HG03097 (cell line): ENCODE measurements at regions not wholly inside any gene's neighbourhood (a gene's known extent, or its start where the extent isn't known, plus 50 kb on each side); places are given as distances from the start of the nearest gene placed in this dataset.
"Not testable (repeated sequence)": the region's sequence is repeated elsewhere in the genome, so short reads cannot be mapped to it uniquely, and the experiment has no call there.

Experiments
- ATAC-seq: cut with Tn5 transposase; IDR thresholded peaks from one replicate; pipeline ENCODE4 v1.9.1; 2021; ENCODE audit not compliant: unreplicated experiment, low FRiP score

DNA sequence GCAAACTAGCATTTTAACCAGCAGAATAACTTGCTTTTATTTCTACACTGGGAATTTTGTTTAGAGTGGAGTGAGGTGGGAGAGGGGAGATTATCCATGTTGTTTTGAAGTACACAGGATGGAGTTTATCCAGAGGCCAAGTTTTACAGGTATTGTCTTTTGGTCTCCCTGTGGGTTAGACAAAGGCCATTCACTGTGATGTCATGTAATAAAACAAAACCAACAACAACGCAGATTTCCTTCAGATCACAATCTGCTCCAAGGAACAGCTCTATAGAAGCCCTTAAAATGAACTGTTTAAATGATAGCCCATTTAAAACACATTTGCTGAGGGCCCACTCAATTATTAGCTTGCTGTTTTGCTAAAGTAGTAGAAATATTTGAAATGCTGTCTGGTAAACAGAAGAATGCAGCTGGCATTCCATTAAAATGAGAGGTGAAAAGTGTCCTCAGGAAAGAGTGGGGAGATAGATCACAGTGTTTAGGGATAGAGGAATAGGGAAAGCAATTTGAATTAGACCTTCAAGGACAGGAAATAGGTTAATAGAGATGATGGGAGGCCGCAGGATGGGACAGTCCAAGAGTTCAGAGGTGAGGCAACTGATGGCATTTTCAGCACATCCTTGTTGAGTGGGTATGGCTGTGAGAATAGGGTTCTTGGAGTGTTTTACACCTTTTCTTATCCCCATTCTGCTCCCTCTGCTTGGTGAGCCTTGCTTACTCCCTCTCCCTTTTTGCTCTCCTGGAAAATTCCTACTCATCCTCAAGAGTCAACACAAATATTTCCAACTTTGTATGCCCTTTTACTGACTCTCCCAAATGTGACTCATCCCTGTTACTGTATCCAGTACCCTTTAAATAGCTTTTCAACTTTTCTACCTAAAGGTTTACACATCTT, 140.1 kb upstream of the NR3C1 start:
- ATAC-seq: no peak

DNA sequence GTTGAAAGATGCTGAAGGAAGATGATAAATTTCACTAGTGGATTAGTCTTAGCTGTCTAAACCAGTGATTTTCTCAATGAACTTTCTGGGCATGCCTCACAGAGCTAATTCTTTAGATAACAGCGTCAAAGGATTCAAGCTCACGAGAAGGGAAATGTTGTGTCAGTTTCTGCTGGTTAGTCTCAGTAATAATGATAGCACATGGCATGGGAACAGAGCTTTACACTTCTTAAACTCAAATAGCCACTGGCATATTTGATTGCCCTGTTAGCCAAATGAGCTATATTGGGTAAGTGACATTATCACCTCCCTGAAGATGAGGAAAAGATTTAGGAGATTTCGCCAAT, 139.3 kb upstream of the NR3C1 start:
- ATAC-seq: no peak

DNA sequence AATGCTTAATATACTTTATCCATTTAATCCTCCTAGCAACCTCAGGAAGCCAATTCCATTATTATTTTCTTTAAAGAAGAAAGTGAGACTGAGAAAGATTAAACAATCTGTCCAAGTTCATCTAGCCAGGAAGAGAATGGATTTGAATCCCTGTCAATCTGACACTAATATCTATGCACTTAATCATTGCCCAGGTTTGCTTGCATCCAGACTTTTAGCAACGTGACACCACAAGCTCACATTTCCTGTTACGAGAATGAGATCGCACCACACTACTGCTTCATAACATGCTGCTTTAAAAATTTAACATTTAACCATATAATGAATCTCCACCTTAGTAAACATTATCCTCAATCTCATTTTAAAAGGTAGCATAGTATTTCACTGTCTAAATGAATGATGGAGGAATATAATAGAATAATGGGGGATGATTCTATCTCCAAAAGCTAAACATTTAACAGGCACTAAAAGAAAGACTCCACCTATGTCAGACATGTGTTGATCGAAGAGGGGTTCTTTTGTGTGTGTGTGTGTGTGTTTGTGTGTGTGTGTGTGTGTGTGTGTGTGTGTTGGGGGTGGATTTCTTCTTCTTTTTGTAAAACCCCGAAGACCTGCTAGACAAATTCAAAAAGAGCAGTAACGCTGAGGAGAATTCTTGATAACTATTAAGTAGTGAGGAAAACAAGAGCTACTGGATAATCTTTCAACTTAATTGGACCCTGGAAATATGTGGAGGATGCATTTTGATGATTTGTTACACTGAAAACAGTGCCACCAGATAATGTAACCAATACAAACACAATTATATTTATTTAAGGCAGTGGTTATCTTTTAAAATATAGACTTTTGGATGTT, 138.7 kb upstream of the NR3C1 start:
- ATAC-seq: no peak

DNA sequence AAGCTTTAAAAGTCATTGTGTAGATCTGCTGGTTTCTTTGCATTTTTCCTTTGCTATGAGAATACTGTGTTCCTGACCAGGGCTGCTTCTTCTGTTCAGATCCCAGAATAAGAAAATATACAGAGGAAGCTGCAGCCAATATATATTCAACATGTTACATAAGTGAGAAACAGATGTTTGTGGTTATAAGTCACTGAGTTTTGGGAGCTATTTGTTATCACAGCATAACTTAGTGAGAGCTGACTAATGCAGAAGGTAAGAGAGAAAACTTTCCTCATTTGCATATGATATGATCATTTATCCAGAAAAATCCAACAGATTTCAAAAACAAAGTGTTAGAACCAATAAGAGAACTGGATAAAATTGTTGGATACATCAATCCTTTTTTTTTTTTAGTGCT, 136.3 kb upstream of the NR3C1 start:
- no peak for ATAC-seq

DNA sequence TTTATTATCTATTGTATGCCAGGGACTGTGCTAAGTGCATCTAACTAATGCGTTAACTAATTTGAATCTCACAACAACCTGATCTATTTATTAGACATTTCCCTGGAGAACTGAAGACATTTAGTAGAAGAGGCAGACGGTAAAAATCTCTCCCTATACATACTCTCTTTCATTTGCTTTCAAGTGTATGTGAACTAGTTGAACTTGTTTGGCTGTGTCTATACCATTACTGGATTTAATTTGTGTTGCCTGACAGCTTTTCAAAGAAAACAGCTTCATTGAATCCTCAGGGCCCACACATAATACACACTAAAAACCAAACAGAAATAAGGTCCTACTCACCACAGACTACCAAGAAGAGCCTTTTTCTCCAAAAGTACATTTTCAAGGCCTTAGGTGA, 133.6 kb upstream of the NR3C1 start:
- no peak for ATAC-seq

DNA sequence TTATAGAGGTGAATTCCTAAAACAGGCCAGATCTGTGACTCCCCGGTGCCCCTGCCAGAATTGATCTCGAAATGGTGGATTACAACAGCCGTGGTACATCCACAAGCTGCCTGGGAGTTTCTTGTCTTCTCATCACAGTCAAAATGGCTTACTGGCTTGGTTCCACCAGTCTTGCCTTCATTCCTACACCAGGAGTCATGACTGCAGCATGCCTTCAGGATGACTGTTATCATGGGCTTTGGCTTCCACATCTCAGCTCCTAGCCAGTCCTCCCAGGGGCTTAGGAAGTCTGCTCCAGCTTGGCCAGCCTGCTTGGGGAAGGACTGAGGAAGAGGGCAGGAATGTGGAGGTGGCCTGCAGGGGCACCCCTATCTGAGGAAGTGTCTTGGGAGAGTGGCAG, 132.9 kb upstream of the NR3C1 start:
- no peak for ATAC-seq

DNA sequence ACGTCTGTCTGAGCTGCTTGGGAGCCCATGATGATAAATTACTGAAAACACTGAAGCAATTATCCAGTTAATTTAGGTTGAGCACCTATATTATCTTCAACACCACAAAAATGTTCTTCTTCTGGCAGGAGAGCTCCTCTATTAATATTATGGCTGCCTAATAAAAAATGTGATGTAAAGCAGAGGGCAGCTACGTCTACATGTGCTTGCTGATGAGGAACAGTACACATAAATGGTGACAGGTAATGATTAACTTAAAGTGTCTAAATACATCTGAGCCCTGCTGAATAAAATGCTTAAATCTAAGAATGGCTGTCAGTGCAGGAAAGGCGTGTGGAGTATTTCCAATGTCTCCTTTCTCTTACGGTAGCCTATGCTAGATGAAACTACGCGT, 131.3 kb upstream of the NR3C1 start:
- no peak for ATAC-seq

DNA sequence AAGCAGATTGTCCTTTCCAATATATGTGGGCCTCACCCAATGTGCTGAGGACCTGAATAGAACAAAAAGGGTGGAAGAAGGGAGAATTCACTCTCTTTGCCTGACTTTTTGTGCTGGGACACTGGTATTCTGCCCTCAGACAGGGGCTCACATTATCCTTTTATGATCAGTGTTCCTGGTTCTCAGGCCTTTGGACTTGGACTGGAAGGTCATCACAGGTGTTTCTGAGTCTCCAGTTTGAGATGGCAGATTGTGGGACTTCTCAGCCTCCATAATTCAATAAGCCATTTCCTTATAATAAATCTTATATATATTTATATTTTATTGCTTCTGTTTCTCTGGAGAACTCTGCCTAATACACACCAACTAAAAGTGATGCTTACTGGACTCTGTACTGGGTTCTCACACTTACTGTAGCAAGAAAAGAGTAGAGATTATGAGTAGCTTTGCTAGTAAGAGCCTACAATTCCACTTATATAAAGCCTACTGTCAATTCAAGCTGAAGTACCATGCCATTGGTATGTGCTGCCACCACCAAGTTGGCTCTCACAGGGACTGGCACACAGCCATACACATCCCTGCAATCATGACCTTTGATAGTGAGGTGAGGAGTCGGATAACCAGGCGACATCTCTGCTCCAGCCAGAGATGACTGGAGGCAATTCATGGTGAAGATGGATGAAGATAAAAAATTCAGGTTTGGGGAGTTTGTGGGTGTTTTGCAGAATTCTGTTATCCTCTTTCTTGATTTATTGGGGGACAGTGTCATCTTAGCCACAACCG, 130.7 kb upstream of the NR3C1 start:
- no peak for ATAC-seq

DNA sequence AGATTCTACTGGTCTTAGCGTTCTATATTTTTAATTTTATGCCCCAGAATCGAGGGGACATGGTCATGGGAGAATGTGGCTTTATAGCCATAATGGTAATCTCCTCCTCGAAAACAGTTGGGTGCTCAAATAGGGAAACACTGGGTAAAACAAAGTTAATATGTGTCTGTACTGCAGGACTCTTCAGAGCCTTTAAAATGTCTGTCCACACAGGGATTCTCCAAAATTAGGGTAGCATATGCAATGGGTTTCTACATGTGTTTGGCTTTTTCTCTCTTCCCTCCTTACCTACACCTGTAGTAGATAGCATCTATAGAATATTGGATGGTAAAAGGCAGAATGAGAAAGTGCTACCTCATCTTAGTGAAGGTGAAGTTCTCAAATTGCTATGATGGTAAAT, 130.0 kb upstream of the NR3C1 start:
- no peak for ATAC-seq

DNA sequence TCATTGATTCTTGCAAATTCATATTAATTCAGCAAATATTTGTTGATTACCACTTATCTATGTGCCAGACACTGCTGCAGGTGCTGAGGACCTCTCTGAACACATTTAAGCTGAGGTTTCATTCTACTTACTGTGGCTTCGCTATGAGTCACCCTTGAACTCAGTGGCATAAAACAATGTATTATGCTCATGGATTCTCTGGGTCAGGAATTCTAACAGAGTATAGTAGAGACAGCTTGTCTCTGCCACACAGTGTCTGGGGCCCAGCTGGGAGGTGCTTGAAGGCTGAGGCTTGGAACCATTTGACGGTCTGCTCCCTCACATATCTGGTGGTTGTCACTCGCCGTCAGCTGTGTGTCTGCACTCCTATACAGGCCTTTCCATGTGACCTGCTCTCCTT, 124.3 kb upstream of the NR3C1 start:
- no peak for ATAC-seq

DNA sequence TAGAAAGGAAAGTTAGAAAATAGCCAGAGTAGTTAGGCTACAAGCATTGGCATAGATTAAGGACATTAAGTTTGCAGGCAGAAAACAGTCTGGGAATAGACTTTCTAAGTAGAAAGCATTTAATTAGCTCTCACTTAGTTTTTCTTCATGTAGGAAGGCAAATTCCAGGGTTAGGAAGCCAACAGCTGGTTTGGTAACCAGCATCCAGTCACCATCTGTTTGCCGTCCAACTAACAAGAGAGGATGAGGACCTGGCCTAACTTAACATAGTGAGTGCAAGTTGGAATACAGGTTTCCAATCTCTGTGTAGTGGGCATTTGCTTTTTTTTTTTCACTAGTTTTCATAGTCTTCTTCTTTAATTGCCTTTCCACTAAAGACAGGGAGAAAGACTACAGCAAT, 121.7 kb upstream of the NR3C1 start:
- ATAC-seq: no peak

DNA sequence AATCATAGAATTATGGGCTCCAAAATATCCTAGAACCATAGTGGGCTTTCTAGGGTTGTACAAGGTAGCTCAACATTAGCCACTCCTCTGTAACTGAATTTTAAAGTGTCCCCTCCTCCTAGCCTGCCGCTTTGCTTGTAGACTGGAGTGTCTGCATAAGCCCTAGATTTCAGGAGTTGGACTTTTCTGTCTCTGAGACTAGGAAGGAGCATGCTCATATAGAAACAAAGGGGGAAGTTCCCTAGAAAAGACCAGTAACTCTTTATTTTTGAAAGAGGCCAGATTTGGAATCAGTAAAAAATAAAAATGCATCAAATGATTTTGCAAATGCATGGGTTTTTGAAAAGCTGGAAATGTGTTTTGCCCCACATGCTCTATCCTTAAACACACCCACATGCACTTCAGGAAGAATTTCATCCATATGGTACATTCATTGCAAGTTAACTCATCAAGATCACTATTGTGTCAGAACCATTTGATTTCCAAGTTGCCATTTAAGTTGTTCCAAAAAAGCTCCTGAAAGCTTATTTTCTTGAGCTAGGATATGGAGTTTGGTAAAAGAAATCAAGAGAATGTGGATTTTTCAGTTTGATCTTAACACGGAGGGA, 121.0 kb upstream of the NR3C1 start:
- ATAC-seq: no peak

DNA sequence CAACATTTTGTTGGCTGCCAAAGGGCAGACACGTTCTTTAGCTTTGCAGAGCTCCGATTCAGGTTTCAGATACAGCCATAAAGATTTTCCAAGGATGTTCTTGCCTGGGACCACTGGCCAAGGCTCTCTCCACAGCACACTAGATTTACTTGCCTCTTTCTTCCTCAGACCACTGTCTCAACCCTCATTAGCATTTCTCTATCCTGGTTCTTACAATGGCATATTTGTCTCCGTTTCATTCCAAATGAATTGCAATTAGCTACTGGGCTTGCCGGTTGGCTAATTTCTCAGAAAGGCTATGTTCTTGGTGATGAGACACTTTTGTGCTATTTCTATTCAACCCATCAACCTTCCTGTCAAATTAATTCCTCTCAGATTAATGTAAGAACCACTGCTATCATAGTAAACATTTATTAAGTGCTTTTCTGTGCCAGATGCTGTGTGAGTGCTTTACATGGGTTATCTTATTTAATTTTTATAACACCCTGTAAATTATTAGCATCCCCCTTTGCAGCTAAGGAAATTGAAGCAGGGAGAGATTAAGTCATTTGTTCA, 118.4 kb upstream of the NR3C1 start:
- no peak for ATAC-seq

DNA sequence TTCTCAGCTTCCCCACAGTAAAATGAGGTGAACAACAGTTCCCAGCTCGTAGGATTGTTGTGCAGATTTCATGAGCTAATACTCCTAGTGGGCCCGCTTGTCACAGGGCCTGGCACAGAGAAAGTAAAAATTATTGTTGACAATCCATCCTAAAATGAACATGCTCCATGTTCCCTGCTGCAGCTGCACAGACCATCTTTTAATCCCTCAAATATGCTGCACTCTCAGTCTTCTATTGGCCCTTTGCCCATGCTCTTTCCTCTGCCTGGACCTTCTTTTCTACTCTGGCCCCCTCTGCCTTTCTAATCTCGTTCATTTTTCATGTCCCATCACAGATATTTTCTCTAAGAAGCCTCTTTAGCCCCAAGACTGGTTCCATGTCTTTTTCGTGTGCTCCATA, 117.7 kb upstream of the NR3C1 start:
- no peak for ATAC-seq

DNA sequence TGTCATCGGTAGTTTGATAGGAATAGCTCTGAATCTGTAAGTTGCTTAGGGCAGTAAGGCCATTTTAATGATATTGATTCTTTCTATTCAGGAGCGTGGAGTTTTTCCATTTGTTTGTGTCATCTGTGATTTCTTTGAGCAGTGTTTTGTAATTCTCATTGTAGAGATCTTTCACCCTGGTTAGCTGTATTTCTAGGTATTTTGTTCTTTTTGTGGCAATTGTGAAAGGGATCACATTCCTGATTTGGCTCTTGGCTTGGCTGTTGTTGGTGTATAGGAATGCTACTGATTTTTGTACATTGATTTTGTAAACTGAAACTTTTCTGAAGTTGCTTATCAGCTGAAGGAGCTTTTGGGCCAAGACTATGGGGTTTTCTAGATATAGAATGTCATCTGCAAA, 115.7 kb upstream of the NR3C1 start:
- ATAC-seq: not testable (repeated sequence)

DNA sequence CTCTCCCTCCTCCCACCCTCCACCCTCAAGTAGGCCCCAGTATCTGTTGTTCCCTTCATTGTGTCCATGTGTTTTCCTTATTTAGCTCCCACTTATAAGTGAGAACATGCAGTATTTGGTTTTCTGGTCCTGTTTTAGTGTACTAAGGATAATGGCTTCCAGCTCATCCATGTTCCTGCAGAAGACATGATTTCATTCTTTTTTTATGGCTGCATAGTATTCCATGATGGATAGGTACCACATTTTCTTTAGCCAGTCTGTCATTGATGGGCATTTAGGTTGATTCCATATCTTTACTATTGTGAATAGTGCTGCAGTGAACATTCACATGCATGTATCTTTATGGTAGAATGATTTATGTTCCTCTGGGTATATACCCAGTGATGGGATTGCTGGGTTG, 114.3 kb upstream of the NR3C1 start:
- not testable (repeated sequence) for ATAC-seq

DNA sequence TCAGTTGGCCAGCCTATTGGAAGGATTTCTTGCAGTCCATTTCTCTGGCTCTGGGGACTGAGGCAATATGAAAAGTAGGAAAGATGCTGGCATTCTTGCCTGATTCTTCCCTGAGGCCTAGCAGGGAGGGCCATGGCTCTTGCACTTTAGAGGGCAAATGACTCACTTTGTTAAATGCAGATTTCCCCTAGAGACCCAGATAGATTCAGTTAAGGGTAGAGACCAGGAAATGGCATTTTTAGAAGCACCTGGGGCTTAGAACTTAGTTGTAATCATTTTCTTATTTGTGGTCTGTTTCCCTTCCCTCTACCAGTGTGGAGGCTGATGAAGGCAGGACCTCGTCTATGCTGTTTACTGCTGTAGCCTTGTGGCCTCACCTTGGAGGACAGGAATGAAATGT, 112.8 kb upstream of the NR3C1 start:
- no peak for ATAC-seq

DNA sequence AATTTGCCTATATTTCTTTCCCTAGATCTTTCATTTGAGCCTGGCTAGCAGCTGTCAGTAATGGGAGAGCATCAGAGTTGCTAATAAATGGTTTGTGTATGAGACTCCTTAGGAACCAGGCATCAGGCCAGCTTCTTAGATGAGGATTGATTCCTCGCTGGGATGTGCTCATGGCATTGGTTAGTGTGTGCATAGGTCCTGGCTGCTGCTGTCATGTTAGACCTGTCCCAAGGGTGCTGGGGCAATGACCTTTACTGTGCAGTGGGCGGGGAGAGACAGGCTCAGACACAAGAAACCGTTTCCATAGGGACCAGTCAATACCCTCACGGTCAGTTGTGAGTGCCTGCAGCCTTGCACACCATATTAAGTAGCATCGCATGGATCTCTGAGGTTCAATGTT, 112.3 kb upstream of the NR3C1 start:
- no peak for ATAC-seq

DNA sequence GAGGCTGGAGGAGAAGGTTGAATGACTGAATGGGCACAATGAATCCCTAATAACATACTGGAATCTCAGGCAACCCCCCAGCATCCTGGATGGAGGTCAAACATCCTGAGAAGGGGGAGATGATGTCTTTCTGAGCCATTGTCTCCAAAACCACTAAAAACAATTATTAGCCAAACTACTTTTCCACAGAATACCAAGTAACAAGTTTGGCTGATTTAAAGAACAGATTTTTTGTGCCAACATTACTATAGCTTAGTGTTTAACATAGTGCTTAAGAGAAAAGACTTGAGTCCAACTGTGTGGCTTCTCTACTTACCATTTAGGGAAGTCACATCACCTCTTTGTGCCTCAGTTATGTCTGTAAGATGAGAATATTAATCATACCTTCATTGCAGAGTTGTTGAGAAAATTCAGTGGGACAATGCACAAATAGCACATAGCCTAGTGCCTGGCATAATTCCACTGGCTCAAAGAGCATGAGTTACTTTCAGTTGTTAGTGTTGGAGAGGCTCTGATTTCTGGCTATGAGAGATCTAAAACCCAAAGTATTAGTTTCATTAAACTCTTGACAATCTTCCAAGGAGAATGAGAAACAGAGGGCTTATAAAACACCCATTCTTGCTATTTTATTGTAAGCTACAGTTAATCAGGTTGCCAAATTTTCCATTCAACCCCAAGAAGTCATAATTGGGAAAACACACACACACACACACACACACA, 111.3 kb upstream of the NR3C1 start:
- ATAC-seq: no peak

DNA sequence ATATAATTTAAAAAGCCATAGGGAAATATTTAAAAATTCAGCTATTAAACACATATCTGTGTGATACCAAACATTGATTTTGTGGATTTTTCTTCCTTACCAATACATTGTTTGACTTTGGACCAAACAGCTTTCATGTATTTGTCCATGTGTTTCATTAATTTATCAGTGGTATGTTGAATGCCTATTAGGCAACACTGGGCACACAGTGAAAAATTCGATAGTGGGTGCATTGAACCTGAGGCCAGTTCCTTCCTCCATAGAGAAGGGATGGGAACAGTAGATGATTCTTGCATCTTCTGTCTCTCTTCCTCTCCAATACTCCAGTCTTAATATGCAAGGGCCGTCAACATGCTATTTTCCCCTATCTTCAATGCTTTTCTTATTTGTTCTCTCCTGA, 110.2 kb upstream of the NR3C1 start:
- ATAC-seq: no peak
